ENCODE measurements at regions not wholly inside any gene's neighbourhood (a gene's known extent, or its start where the extent isn't known, plus 50 kb on each side); places are given as distances from the start of the nearest gene placed in this dataset.

DNA sequence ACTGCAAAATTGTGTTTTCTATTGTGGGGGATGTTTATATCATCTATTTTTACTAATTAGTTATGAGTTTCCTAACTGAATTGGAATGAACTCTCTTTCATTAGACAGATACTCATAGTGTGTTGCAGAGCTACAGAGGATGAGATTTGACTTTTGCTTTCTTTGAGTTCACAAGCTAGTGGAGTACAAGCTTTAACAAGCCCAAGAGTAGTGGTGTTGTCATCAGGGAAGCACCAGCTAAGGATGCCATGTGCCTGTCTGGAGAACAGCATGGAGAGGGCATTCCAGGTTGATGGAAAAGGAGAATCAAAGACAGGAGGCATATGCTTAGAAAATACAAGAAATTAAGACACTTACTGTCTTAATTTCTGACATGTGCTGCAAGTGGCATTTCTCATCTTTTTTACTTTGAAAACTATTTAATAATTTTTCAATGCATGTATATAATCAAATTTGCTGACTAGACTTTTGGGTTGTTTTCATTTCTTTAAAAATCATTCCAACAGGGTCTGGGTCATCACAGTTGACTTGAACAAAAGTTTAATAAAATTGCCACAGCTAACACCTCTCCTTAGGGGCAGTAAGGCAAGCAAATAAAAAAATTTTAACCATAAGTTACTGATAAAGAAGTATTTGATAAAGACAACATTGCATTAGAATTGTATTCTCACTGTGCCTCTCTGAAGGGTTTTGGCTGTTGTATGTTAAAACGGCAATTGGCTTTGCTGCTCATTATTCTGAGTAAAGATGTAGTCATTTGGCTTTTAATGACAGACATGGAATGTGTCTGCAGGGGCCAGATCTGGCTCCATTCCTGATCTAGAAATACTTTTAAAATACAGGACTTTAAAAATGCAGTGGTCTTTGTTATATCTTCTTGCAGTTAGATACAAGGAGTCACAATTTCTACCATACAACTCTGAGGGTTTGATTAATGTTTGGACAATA lies 323.7 kb upstream of the CDH11 start:
- Histone ChIP-seq H3K4me1 (no peaks in the 10 kb centered on the region), H3K36me3 (no peaks in the 10 kb centered on the region), H3K9me3 (peaks cover 0 to 20% (median 3%) of the 10 kb centered on the region in 11 donors), H3K27me3 (peaks cover 0 to 8% (median 0%) of the 10 kb centered on the region in 7 donors), H3K27ac (no peak overlapping the region), H3K4me3 (no peak overlapping the region)
- WGBS, 2 donors = 23 to 52% methylated on average over 1 of the region's 1 CpG
- intact Hi-C loops (cut with DNase I) = no loop called here
- no peak for ATAC-seq
- TF ChIP-seq, protein P1, sequence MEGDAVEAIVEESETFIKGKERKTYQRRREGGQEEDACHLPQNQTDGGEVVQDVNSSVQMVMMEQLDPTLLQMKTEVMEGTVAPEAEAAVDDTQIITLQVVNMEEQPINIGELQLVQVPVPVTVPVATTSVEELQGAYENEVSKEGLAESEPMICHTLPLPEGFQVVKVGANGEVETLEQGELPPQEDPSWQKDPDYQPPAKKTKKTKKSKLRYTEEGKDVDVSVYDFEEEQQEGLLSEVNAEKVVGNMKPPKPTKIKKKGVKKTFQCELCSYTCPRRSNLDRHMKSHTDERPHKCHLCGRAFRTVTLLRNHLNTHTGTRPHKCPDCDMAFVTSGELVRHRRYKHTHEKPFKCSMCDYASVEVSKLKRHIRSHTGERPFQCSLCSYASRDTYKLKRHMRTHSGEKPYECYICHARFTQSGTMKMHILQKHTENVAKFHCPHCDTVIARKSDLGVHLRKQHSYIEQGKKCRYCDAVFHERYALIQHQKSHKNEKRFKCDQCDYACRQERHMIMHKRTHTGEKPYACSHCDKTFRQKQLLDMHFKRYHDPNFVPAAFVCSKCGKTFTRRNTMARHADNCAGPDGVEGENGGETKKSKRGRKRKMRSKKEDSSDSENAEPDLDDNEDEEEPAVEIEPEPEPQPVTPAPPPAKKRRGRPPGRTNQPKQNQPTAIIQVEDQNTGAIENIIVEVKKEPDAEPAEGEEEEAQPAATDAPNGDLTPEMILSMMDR (IDR thresholded peaks at IDR 0.05) = no peak
- DNase-seq = no peak

DNA sequence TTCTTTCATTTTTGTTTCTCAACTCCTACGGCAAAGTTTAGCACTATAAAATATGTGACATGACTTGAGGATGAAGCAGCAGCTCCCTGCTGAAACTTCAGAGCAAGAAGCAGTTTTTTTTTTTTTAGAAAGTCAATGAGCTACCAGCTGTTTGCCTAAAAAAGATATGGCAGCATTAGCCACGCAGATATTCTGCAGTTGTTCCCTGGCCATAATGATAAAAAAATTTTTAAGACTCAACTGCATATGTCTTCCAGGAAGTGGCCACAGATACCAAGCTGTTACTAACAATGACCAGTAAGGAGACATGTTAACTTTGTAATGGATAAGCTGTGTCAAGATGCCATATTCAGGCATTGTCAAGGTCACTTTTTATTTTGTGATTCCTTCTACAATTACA lies 319.6 kb upstream of the CDH11 start:
- H3K36me3 ChIP-seq = no peaks in the 10 kb centered on the region
- intact Hi-C loops (cut with DNase I) = no loop called here
- H3K27ac ChIP-seq = no peak overlapping the region
- H3K4me1 ChIP-seq = no peaks in the 10 kb centered on the region
- DNase-seq (no peak), ATAC-seq (no peak)
- no peaks in the 10 kb centered on the region for H3K9me3 ChIP-seq
- TF ChIP-seq, protein P1 (IDR thresholded peaks at IDR 0.05) = no peak
- H3K27me3 ChIP-seq = peaks cover 0 to 8% (median 0%) of the 10 kb centered on the region in 7 donors
- no peak overlapping the region for H3K4me3 ChIP-seq
- 55 to 67% methylated on average over 2 of the region's 2 CpGs for WGBS, 2 donors

DNA sequence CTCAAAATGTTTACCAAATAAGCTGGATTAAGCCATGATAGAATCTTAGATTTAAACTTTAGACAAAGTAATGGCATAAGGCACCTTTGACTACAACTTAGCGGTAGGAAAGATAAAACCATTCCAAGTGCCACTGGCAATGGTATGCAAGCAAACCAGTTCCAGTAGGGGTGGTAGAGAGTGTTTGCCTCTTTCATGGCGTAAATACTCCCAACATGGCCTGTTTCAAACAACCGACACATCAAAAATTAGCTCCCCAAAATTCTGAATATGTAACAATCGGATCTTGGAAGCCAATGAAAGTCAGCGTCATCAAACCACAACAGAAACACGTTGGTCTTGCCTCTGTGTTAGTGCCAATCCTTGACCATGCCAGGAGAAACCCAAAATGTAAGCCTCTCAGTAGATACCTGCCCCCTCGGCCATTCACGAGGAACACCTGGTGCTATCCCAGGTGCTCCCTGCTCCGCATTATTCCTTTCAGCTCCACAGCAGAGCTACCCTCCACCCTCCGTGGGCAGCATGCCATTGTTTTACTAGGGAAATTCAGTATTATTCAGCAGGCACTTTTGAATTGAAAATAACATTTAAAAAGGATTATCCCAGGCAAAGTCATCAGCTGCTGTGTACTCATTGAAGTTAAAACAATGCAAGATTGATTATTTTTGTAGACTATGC lies 307.8 kb upstream of the CDH11 start:
- H3K27me3 ChIP-seq = no peaks in the 10 kb centered on the region
- no peak overlapping the region for H3K4me3 ChIP-seq
- H3K36me3 ChIP-seq = no peaks in the 10 kb centered on the region
- WGBS, 2 donors = 77 to 83% methylated on average over 10 of the region's 10 CpGs
- H3K4me1 ChIP-seq = no peaks in the 10 kb centered on the region
- DNase-seq (no peak), ATAC-seq (no peak)
- intact Hi-C loops (cut with DNase I) = no loop called here
- TF ChIP-seq, protein P1 (IDR thresholded peaks at IDR 0.05) = no peak
- no peak overlapping the region for H3K27ac ChIP-seq
- H3K9me3 ChIP-seq = no peaks in the 10 kb centered on the region

DNA sequence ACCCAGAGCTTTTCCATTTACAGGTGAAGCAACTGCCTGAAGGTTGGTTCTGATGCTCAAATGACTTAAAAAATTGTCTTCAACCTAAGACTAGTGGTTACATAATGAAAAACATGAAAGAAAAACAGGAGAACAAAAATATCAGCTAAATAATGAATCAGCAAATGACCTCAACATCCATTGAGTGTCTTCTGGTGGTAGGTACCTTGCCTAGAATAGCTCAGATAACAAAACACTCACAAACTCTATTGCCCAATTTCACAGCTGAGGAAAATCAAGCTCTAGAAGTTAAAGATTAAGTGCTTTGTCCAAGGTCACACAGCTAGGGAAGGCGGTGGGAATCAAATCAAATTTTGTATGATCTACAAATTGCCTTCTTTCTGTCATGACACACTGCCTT lies 304.6 kb upstream of the CDH11 start:
- WGBS, 2 donors = 93% methylated on average over 1 of the region's 1 CpG

More for the DNA sequence above, 304.6 kb upstream of the CDH11 start:
- H3K9me3 ChIP-seq = no peaks in the 10 kb centered on the region
- H3K4me3 ChIP-seq = no peak overlapping the region
- ATAC-seq (no peak), DNase-seq (no peak)
- TF ChIP-seq, protein P1 (IDR thresholded peaks at IDR 0.05) = no peak
- H3K36me3 ChIP-seq = no peaks in the 10 kb centered on the region
- no peak overlapping the region for H3K27ac ChIP-seq
- intact Hi-C loops (cut with DNase I) = no loop called here
- H3K27me3 ChIP-seq = no peaks in the 10 kb centered on the region
- H3K4me1 ChIP-seq = peaks cover 0 to 3% (median 0%) of the 10 kb centered on the region in 9 donors
